GM19239 (cell line): ENCODE measurements at regions not wholly inside any gene's neighbourhood (a gene's known extent, or its start where the extent isn't known, plus 50 kb on each side); places are given as distances from the start of the nearest gene placed in this dataset.

Source experiments
- DNase-seq: peaks from one replicate; pipeline ENCODE4 v3.0.0; 2011; ENCODE audit warnings: low spot score; ENCODE audit not compliant: insufficient read length
- FAIRE-seq: peaks from 2 replicates; lab custom pipeline; 2011; peaks lifted over from hg19 to GRCh38; lab: Jason Lieb, UNC

DNA sequence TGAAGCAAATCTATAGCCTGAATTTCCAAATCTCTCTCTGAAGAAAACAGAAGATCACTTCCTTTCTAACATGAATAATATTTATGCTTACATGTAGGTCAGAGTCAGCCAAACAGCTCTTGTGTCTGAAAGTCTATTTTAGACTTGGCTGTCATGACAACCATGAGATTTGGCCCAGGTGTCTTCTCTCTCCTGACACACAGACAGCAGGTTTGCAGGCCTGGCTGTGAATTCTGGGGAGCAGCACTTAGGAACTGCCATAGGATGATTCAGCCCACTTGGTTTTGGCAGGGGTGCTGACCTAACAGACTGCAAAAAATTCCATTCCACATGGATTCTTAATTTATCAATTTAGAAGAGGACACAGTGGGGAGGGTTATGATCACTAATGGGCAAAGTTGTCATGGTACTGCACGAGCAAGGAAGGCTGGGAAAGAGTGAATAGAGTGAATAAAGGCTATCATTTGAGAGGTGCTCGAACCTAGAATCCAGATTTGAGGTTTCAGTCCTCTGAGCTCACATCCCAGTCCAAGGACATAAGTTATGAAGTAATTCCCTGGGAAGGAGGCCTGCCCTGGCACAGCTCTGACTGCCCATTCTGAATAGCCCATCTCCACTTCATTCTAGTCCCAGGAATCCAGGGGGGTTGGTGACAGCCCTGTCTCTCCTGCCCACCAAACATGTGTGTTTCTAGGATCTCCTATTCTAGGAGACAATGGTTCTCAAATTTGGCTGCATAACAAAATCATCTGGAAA is 453.9 kb upstream of the TRIB2 start:
- no peak for DNase-seq
- FAIRE-seq, result no peak

- FAIRE-seq, result no peak
- DNase-seq, result no peak
Observed at GRCh38 chr2:12263730-12264129, 453.0 kb upstream of the TRIB2 start.

DNA sequence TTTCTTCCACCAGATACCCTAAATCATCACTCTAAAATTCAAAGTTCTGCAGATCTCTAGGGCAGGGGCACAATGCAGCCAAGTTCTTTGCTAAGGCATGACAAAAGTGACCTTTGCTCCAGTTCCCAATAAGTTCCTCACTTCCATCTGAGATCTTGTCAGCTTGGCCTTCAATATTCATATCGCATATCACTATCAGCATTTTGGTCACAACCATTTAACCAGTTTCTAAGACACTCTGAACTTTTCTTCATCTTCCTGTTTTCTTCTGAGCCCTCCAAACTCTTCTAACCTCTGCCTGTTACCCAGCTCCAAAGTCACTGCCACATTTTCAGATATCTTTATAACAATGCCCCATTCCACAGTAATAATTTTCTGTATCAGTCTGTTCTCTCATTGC is 452.6 kb upstream of the TRIB2 start:
- DNase-seq, result no peak
- FAIRE-seq, result no peak

DNA sequence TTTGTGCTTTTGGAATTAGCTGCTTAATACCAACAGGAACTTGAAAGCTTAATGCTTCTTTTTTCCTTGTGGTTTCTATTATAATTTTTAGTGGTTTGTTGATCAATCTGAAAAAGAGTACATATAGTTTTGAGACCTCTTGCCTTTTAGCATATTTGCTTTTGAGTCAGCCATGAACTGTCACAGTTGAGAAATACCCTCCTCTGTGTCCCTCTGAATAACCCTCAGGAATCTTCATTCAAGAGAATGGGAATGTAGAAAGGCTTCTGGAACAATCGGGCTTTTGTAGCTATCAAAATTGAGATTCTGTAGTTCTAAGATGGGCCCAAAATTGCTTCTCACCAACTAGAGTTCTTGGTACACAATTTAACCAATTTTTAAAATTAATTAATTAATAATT is 451.1 kb upstream of the TRIB2 start:
- FAIRE-seq (no peak), DNase-seq (no peak)

GRCh38 chr2:12267042-12267441 is 449.7 kb upstream of the TRIB2 start:
- DNase-seq (no peak), FAIRE-seq (no peak)

GRCh38 chr2:12269041-12269972 is 447.4 kb upstream of the TRIB2 start:
- DNase-seq (no peak), FAIRE-seq (no peak)

DNA sequence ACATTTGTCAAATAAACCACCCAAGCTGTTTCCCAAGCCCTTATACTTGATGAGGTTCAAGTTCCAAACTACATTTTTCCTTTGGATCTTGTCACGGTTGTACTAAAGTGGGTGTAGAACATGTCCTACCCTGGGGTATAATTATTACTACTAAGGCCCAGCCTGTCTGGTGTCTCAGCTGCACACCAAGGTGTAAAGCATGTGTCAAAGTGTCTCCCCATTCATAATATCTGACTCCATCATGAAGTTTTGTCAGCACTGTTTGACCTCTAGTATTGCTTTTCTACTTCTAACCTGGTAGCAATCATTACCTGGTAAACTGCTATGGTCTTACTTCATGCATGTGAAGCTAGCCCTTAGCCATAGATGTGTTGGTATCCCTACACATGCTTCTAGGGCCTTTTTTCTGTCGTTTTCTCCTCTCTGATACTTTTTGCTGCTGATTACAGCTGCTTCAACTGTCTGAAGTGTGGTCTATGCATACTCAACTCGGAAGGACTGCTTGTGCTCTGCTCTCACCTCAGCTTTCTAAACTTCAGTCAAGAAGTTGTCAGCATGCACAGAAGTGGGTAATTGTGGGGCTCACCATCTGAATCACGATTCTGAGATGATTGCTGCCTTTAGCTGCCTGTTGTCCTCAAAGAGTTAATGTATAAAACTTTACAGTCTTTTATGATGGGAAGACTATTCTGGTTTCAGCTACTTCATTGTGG is 445.7 kb upstream of the TRIB2 start:
- DNase-seq (no peak), FAIRE-seq (peak; percentile 4)

DNA sequence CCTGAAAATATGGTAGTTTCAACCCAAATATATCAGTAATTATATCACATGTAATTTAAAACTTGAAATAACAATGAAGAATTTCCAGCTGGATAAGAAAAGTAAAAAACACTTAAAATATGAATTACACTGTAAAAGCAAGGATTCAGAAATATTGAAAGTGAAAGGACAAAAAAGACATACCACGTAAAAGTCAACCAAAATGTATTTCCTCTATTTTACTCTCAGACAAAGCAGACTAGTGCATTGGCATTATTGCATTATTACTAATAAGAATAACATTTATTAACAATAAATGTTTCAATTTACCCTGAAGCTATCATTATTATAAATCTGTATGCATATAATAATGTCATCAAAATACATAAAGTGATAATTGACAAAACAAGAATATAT is 445.1 kb upstream of the TRIB2 start:
- no peak for DNase-seq
- no peak for FAIRE-seq

DNA sequence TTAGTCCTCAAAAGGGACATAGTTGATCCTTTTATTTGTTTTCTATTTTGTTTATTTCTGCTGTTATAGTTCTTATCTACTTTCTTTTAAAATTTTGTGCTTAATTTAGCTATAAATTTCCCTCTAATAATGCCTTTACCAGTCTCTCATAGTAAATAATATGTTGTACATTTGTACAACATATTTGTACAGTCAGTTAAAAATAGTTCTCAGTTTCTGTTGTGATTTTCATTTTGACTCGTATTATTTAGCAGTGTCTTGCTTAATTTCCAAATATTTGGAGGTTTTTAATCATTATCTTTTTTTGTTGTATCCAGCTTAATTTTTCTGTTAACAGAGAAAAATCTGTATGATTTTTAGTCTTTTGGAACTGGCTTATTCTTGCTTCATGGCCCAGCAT is 443.6 kb upstream of the TRIB2 start:
- no peak for FAIRE-seq

GRCh38 chr2:12274591-12274990 is 442.1 kb upstream of the TRIB2 start:
- DNase-seq, result no peak
- FAIRE-seq, result no peak

More for the DNA sequence above, 443.6 kb upstream of the TRIB2 start:
- no peak for DNase-seq

DNA sequence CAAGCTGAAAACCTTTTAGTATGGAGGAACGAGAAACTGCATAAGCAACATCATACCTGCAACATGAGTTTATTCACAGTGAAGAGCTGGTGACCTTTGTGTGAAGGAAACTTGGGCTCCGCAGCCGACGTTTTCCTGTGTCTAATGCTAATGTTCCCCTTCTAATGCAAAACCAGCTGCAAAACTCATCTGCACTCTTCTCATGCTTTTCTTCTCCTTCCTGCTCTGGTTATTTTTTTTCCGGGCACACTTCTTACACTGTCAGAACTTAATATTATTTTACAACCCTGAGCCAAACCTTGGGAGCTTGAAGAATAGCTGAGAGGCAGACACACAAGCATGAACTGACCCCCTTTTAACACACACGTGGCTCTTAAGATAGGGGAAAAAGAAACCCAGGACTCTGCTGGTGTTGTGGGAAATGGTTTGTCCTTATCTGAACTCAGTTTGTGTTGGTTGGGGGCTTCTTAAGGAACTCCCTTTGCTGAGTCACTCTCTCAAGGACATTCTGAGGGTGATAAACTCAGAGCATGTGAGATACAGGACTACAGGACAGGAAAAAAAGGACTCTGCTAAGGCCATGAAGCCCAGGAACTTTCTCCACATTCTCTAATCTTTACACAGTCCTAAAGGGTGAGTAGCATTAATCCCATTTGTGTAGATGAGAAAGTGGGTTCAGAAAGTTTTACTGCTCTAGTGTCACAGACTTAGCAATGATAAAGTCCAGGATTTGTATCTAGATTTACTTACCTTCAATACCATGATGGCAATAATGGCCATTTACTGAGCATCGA is 439.3 kb upstream of the TRIB2 start:
- DNase-seq (no peak), FAIRE-seq (no peak)

DNA sequence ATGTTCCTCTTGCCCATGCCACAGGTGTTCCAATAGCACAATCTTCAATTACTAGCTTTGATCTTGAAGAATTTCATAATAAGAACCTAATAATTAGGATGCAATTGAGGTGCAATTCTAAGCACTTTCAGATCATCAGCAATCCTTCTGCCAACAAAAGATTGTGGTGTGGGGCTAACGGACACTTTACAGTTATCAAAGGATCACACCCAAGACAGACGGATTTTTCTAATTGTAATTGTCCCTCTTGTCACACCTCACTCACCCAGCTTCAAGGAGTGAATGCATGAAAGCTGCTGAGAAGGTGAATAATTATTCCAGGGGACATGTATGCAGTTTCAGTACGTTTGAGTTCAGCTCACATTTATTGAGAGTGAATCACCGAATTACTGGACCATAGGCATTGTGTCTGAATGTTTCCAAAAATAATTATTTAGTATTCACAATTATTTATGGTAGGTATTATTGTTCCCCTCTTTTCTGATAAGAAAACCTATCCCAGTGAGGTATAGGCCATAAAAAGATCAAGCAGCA is 438.5 kb upstream of the TRIB2 start:
- FAIRE-seq (no peak), DNase-seq (no peak)

GRCh38 chr2:12282780-12283695 is 433.7 kb upstream of the TRIB2 start:
- FAIRE-seq (no peak), DNase-seq (no peak)

DNA sequence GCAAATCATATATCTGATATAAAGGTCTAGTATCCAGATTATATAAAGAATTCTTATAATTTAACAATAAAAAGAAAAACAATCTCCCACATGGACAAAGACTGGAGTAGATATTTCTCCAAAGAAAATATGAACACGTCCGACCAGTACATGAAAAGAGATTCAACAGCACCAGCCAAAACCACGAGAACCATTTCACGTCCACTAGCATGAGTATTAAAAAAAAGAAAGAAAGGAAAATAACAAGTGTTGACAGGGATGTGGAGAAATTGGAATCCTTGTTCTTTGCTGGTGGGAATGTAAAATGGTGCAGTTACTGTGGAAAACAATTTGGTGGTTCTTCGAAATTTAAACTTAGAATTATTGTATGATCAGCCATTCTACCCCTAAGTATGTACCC is 432.7 kb upstream of the TRIB2 start:
- no peak for FAIRE-seq

GRCh38 chr2:12284487-12284886 is 432.2 kb upstream of the TRIB2 start:
- FAIRE-seq (no peak), DNase-seq (no peak)

More for the DNA sequence above, 432.7 kb upstream of the TRIB2 start:
- DNase-seq, result no peak

- no peak for FAIRE-seq
- DNase-seq, result no peak
Observed at GRCh38 chr2:12286347-12286746, 430.4 kb upstream of the TRIB2 start.

DNA sequence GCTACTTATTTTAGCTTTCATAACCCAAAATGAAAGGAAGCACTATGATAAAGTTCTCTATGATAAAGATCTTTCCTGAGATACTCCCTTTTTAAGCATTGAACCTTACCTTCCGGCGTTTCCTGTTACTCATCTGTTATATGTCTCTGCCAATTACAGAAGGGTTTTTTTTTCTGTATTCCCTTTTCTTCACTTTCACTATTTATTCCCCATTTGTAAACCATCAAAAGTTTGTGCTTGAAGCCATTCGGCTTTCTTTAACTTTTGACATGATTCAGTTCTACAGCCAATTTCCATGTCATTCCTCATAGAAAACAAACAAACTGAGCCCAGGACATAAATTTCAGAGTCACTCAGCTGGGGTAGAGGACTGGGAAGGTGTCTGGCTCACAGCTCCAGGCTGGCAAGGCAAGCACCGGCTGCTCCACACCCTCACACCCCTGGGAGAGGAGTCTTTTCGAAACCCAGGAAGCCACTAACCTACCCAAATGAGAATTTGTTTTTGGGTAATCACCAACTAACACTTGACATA is 429.4 kb upstream of the TRIB2 start:
- FAIRE-seq, result no peak
- no peak for DNase-seq

GRCh38 chr2:12288048-12288447 is 428.7 kb upstream of the TRIB2 start:
- FAIRE-seq, result no peak
- no peak for DNase-seq
